H1 (cell line): ENCODE measurements at regions not wholly inside any gene's neighbourhood (a gene's known extent, or its start where the extent isn't known, plus 50 kb on each side); places are given as distances from the start of the nearest gene placed in this dataset.

Source experiments
- CTCF ChIA-PET: fragments of 300-600 bp; sonication (Branson Sonifier 250); formaldehyde crosslinking; loops from one replicate; lab custom pipeline; 2021; ENCODE audit not compliant: partially characterized antibody; lab: Charles Lee
- POLR2A ChIA-PET: fragments of 300-600 bp; sonication (Branson Sonifier 250); formaldehyde crosslinking; loops from one replicate; lab custom pipeline; 2021; ENCODE audit warnings: inconsistent platforms; ENCODE audit not compliant: partially characterized antibody; lab: Charles Lee
- DNase-seq, 2 experiments: peaks; one replicate each; pipeline versions ENCODE4 v3.0.0 to v3.0.0-alpha.2; 2010 to 2022; ENCODE audit warnings: low spot score in 2 of 2, low read depth in 1 of 2, mixed read lengths in 1 of 2
- FAIRE-seq: peaks from 2 replicates; lab custom pipeline; 2011; peaks lifted over from hg19 to GRCh38; lab: Jason Lieb, UNC
- H2AFZ ChIP-seq: 2 replicates; pipeline ENCODE4 v1.8.1; 2012; ENCODE audit warnings: low read length, inconsistent platforms
- H2AK5ac ChIP-seq: 2 replicates; pipeline ENCODE4 v1.6.1; 2013; ENCODE audit warnings: low read depth, low read length
- H2BK120ac ChIP-seq: replicated peaks from 2 replicates; pipeline ENCODE3; 2013; ENCODE audit warnings: low read depth, low read length, inconsistent platforms
- H2BK12ac ChIP-seq: 2 replicates; pipeline ENCODE4 v1.6.1; 2013; ENCODE audit warnings: low read depth, low read length
- H2BK15ac ChIP-seq: 2 replicates; pipeline ENCODE4 v1.6.1; 2013; ENCODE audit warnings: low read length
- H2BK20ac ChIP-seq: 2 replicates; pipeline ENCODE4 v1.6.1; 2013; ENCODE audit warnings: low read length
- H2BK5ac ChIP-seq: 2 replicates; pipeline ENCODE4 v1.6.1; 2013; ENCODE audit warnings: low read depth, low read length
- H3K14ac ChIP-seq: 2 replicates; pipeline ENCODE4 v1.6.1; 2013; ENCODE audit warnings: inconsistent platforms; ENCODE audit not compliant: insufficient read length
- H3K18ac ChIP-seq: 2 replicates; pipeline ENCODE4 v1.6.1; 2013; ENCODE audit warnings: low read length; ENCODE audit errors: extremely low read depth
- H3K23ac ChIP-seq: 2 replicates; pipeline ENCODE4 v1.6.1; 2013; ENCODE audit warnings: inconsistent platforms; ENCODE audit not compliant: insufficient read length
- H3K23me2 ChIP-seq: 2 replicates; pipeline ENCODE4 v1.6.1; 2013; ENCODE audit warnings: low read depth, low read length
- H3K27ac ChIP-seq: 2 replicates; pipeline ENCODE4 v1.6.1; 2011; ENCODE audit warnings: low read depth, low read length, inconsistent platforms
- H3K27me3 ChIP-seq, 4 experiments: replicated peaks in 1 of 4; 1 replicate in 1 of 4; 2 replicates in 3 of 4; pipeline versions ENCODE4 v1.6.1 to v1.8.1; 2011 to 2013; ENCODE audit warnings: low read length in 3 of 4, mild to moderate bottlenecking in 3 of 4, inconsistent platforms in 2 of 4, mixed read lengths in 2 of 4, moderate library complexity in 1 of 4; ENCODE audit not compliant: control insufficient read depth in 3 of 4, insufficient read depth in 3 of 4; ENCODE audit errors: extremely low read depth in 1 of 4
- H3K36me3 ChIP-seq, 4 experiments: 2 replicates each; pipeline versions ENCODE4 v1.6.1 to v1.8.1; 2011 to 2013; ENCODE audit warnings: mild to moderate bottlenecking in 4 of 4, low read length in 3 of 4, moderate library complexity in 2 of 4, control low read depth in 1 of 4, inconsistent platforms in 1 of 4; ENCODE audit not compliant: insufficient read depth in 4 of 4, control insufficient read depth in 2 of 4
- H3K4ac ChIP-seq: replicated peaks from 2 replicates; pipeline ENCODE3; 2013; ENCODE audit warnings: low read length, low read depth, mixed read lengths, inconsistent platforms; ENCODE audit not compliant: insufficient read length
- H3K4me1 ChIP-seq, 4 experiments: replicated peaks in 1 of 4; 1 replicate in 1 of 4; 2 replicates in 3 of 4; pipeline versions ENCODE4 v1.6.1 to v1.8.1; 2011 to 2013; ENCODE audit warnings: low read length in 3 of 4, inconsistent platforms in 2 of 4, mixed read lengths in 1 of 4; ENCODE audit not compliant: insufficient read depth in 4 of 4, control insufficient read depth in 3 of 4
- H3K4me2 ChIP-seq, 2 experiments: 2 replicates each; pipeline versions ENCODE4 v1.6.1 to v1.8.1; 2011 to 2013; ENCODE audit warnings: low read depth in 2 of 2, low read length in 2 of 2, control low read depth in 1 of 2, inconsistent platforms in 1 of 2, mild to moderate bottlenecking in 1 of 2; ENCODE audit not compliant: insufficient read depth in 1 of 2
- H3K4me3 ChIP-seq, 4 experiments: fragments of 200-600, 300-600 bp in 1 of 4; sonication (generic), shearing (Covaris generic), sonication (Bioruptor Twin) in 1 of 4; 2 replicates each; pipeline versions ENCODE4 v1.5.1 to v1.8.1; 2011 to 2016; ENCODE audit warnings: low read length in 4 of 4, low read depth in 3 of 4, control low read depth in 2 of 4, inconsistent platforms in 2 of 4, mild to moderate bottlenecking in 2 of 4, mixed read lengths in 1 of 4, moderate library complexity in 1 of 4; ENCODE audit not compliant: insufficient read depth in 2 of 4; ENCODE audit errors: extremely low read depth in 1 of 4
- H3K56ac ChIP-seq: replicated peaks from 2 replicates; pipeline ENCODE3; 2013; ENCODE audit warnings: low read depth, mild to moderate bottlenecking, mixed read lengths, low read length, inconsistent platforms; ENCODE audit not compliant: insufficient read length
- H3K79me1 ChIP-seq: 2 replicates; pipeline ENCODE4 v1.6.1; 2013; ENCODE audit warnings: low read depth, low read length, control low read depth
- H3K79me2 ChIP-seq, 2 experiments: 2 replicates each; pipeline versions ENCODE4 v1.6.1 to v1.8.1; 2012 to 2013; ENCODE audit warnings: low read length in 2 of 2, mild to moderate bottlenecking in 2 of 2, inconsistent platforms in 1 of 2; ENCODE audit not compliant: insufficient read depth in 2 of 2, control insufficient read depth in 1 of 2
- H3K9ac ChIP-seq, 4 experiments: replicated peaks in 1 of 4; 1 replicate in 1 of 4; 2 replicates in 3 of 4; pipeline versions ENCODE4 v1.6.1 to v1.8.1; 2011 to 2013; ENCODE audit warnings: low read depth in 3 of 4, low read length in 3 of 4, control low read depth in 2 of 4, mild to moderate bottlenecking in 2 of 4, moderate library complexity in 2 of 4, inconsistent platforms in 1 of 4; ENCODE audit errors: extremely low read depth in 1 of 4
- H3K9me3 ChIP-seq, 2 experiments: 2 replicates each; pipeline versions ENCODE4 v1.6.1 to v1.8.1; 2012 to 2013; ENCODE audit warnings: mild to moderate bottlenecking in 2 of 2, moderate library complexity in 2 of 2, control low read depth in 1 of 2, inconsistent platforms in 1 of 2, low read depth in 1 of 2, low read length in 1 of 2, mixed read lengths in 1 of 2; ENCODE audit not compliant: insufficient read depth in 2 of 2
- H4K20me1 ChIP-seq, 2 experiments: replicated peaks in 1 of 2; 2 replicates each; pipeline versions ENCODE3 to v1.8.1; 2011 to 2013; ENCODE audit warnings: inconsistent platforms in 2 of 2, low read length in 2 of 2, mild to moderate bottlenecking in 1 of 2; ENCODE audit not compliant: insufficient read depth in 2 of 2, control insufficient read depth in 1 of 2
- H4K5ac ChIP-seq: 2 replicates; pipeline ENCODE4 v1.6.1; 2013; ENCODE audit warnings: low read length, low read depth, mixed read lengths, inconsistent platforms; ENCODE audit not compliant: insufficient read length
- H4K8ac ChIP-seq: 2 replicates; pipeline ENCODE4 v1.8.0; 2013; ENCODE audit warnings: mild to moderate bottlenecking, moderate library complexity, low read length, inconsistent platforms; ENCODE audit not compliant: insufficient read depth; ENCODE audit errors: extremely low read depth
- H4K91ac ChIP-seq: replicated peaks from 2 replicates; pipeline ENCODE3; 2013; ENCODE audit warnings: low read length, mixed read lengths, inconsistent platforms; ENCODE audit not compliant: insufficient read length
- ASH2L ChIP-seq: fragments of 200-600, 300-600 bp; sonication (generic); IDR thresholded peaks from one replicate; pipeline ENCODE4 v1.7.1; 2017; ENCODE audit warnings: low read length
- ATF3 ChIP-seq: IDR thresholded peaks from 2 replicates; pipeline ENCODE4 v1.6.1; 2011; ENCODE audit warnings: low read depth, mild to moderate bottlenecking, low read length; ENCODE audit not compliant: insufficient read depth
- E2F6 ChIP-seq: IDR thresholded peaks from 2 replicates; pipeline ENCODE4 v1.6.1; 2012; ENCODE audit warnings: inconsistent platforms
- EZH2 ChIP-seq: fragments of 200-600 bp; sonication (generic); IDR thresholded peaks from 2 replicates; pipeline ENCODE4 v1.7.1; 2012; ENCODE audit warnings: low read depth, mild to moderate bottlenecking, moderate library complexity, low read length, inconsistent platforms; ENCODE audit not compliant: severe bottlenecking
- GTF2F1 ChIP-seq: IDR thresholded peaks from 2 replicates; pipeline ENCODE4 v1.6.1; 2012; ENCODE audit warnings: low read depth, low read length, improper control_type of control experiment, borderline replicate concordance
- JUND ChIP-seq: IDR thresholded peaks from 2 replicates; pipeline ENCODE4 v1.6.1; 2011; ENCODE audit warnings: mild to moderate bottlenecking, improper control_type of control experiment, low read length
- POLR2AphosphoS5 ChIP-seq: IDR thresholded peaks from 2 replicates; pipeline ENCODE4 v1.6.1; 2011; ENCODE audit warnings: low read depth, low read length
- POU5F1 ChIP-seq: IDR thresholded peaks from 2 replicates; pipeline ENCODE4 v1.6.1; 2011; ENCODE audit warnings: low read depth, mild to moderate bottlenecking, low read length, moderate library complexity
- SAP30 ChIP-seq: fragments of 300-600 bp; sonication (generic); IDR thresholded peaks from 2 replicates; pipeline ENCODE4 v1.7.1; 2012; ENCODE audit warnings: low read length, moderate library complexity, mild to moderate bottlenecking, inconsistent platforms; ENCODE audit not compliant: insufficient read depth, insufficient replicate concordance
- SIRT6 ChIP-seq: IDR thresholded peaks from one replicate; pipeline ENCODE4 v1.7.1; 2012; ENCODE audit warnings: low read length, inconsistent platforms
- SP2 ChIP-seq: IDR thresholded peaks from 2 replicates; pipeline ENCODE4 v1.6.1; 2012; ENCODE audit warnings: mild to moderate bottlenecking, low read length, inconsistent platforms
- TBP ChIP-seq: IDR thresholded peaks from 2 replicates; pipeline ENCODE4 v1.6.1; 2011; ENCODE audit warnings: low read depth, low read length, improper control_type of control experiment
- TEAD4 ChIP-seq: IDR thresholded peaks from 2 replicates; pipeline ENCODE4 v1.6.1; 2012; ENCODE audit warnings: low read depth, low read length, inconsistent platforms, mixed read lengths
- WGBS, 2 experiments: shearing (Covaris generic) in 1 of 2; methylation state at CpG; one replicate each; pipeline versions ENCODE4 v1.1.6 to v1.1.7; 2013 to 2015; ENCODE audit warnings: low lambda C conversion rate in 2 of 2, mixed read lengths in 2 of 2, inconsistent platforms in 1 of 2, low coverage in 1 of 2, missing lambda C conversion rate in 1 of 2; ENCODE audit not compliant: insufficient replicate concordance in 2 of 2, insufficient coverage in 1 of 2, insufficient read length in 1 of 2; ENCODE audit errors: extremely low coverage in 1 of 2, missing lambda C conversion rate in 1 of 2; 5-methylcytosine and 5-hydroxymethylcytosine counted together

GRCh38 chr11:37390576-37391083, 792.6 kb upstream of the RAG2 start:
- DNase-seq (no peak), FAIRE-seq (no peak)
- Histone ChIP-seq H4K5ac (no peak overlapping the region), H2BK12ac (no peak overlapping the region), H3K23ac (no peak overlapping the region), H3K14ac (no peak overlapping the region), H2AFZ (no peak overlapping the region), H3K23me2 (no peaks in the 10 kb centered on the region), H3K18ac (no peak overlapping the region), H3K27ac (no peak overlapping the region), H2BK20ac (no peak overlapping the region), H3K79me2 (no peaks in the 10 kb centered on the region), H3K9ac (no peak overlapping the region), H2BK15ac (no peak overlapping the region), H4K20me1 (no peaks in the 10 kb centered on the region), H2BK5ac (no peak overlapping the region), H3K36me3 (0 out of 8 replicates have a peak, but pooled peaks cover 0 to 2% (median 0%) of the 10 kb centered on the region in 4 experiments), H3K9me3 (peaks cover 7 to 12% of the 10 kb centered on the region in 2 experiments), H4K91ac (no peak overlapping the region), H3K27me3 (no peaks in the 10 kb centered on the region), H3K4me3 (no peak overlapping the region), H3K4me2 (no peak overlapping the region), H2BK120ac (no peak overlapping the region), H2AK5ac (no peak overlapping the region), H3K56ac (no peak overlapping the region), H3K79me1 (no peaks in the 10 kb centered on the region), H3K4ac (no peak overlapping the region), H4K8ac (no peak overlapping the region), H3K4me1 (no peaks in the 10 kb centered on the region)
- ChIA-PET CTCF (interaction anchor here (0.6 kb wide), 1 partner anchor 398 kb away, joined by 4 read pairs; no protein-coding TSS in a partner anchor), POLR2A (no interaction called here)
- 94% methylated on average over 5 of the region's 5 CpGs; no CpG with 5 or more reads in 1 of the 2 experiments for WGBS, 2 experiments
- TF ChIP-seq ASH2L (no peak), SAP30 (no peak), EZH2 (no peak), POLR2AphosphoS5 (no peak), SIRT6 (no peak), E2F6 (no peak), TEAD4 (no peak), ATF3 (no peak), GTF2F1 (no peak), SP2 (no peak), POU5F1 (no peak), TBP (no peak), JUND (no peak)
